Natural killer cell (primary cell): ENCODE measurements at regions not wholly inside any gene's neighbourhood (a gene's known extent, or its start where the extent isn't known, plus 50 kb on each side); places are given as distances from the start of the nearest gene placed in this dataset.

ENCODE experiments used
- ATAC-seq, 3 donors: fragments of 150-1000 bp in 2 of 3; fragments of 200-7000 bp in 1 of 3; cut with Tn5 transposase; 1 replicate in 1 of 3; 2 replicates in 2 of 3; pipeline ENCODE4 v1.10.0; 2021; ENCODE audit warnings: mild to moderate bottlenecking in 2 of 3, moderate library complexity in 2 of 3
- DNase-seq, 2 donors: peaks; one replicate each; pipeline versions ENCODE4 v3.0.0 to v3.0.0-alpha.2; 2013 to 2021; ENCODE audit warnings: mixed read lengths in 1 of 2
- H3K27ac ChIP-seq: one replicate; pipeline ENCODE4 v1.5.1; 2013; ENCODE audit warnings: mild to moderate bottlenecking, low read length
- H3K27me3 ChIP-seq: one replicate; pipeline ENCODE4 v1.6.1; 2013; ENCODE audit warnings: low read length; ENCODE audit not compliant: control insufficient read depth, insufficient read depth
- H3K36me3 ChIP-seq: one replicate; pipeline ENCODE4 v1.6.1; 2013; ENCODE audit warnings: low read length; ENCODE audit not compliant: control insufficient read depth, insufficient read depth
- H3K4me1 ChIP-seq: one replicate; pipeline ENCODE4 v1.6.1; 2013; ENCODE audit warnings: low read length; ENCODE audit not compliant: control insufficient read depth, insufficient read depth
- H3K4me3 ChIP-seq: one replicate; pipeline ENCODE4 v1.5.1; 2013; ENCODE audit warnings: low read length
- H3K9me3 ChIP-seq: one replicate; pipeline ENCODE4 v1.6.1; 2013; ENCODE audit warnings: low read length; ENCODE audit not compliant: control insufficient read depth, insufficient read depth
- H3K27ac Mint-ChIP-seq, 2 donors: one replicate each; pipeline ENCODE4 v1.8.0; 2022; ENCODE audit warnings: mild to moderate bottlenecking in 2 of 2, mixed read lengths in 2 of 2, moderate library complexity in 1 of 2
- H3K27me3 Mint-ChIP-seq, 2 donors: one replicate each; pipeline ENCODE4 v1.8.0; 2022; ENCODE audit warnings: low read depth in 2 of 2, mixed read lengths in 2 of 2
- H3K36me3 Mint-ChIP-seq: one replicate; pipeline ENCODE4 v1.8.0; 2022; ENCODE audit warnings: mixed read lengths
- H3K4me1 Mint-ChIP-seq, 2 donors: one replicate each; pipeline ENCODE4 v1.8.0; 2022; ENCODE audit warnings: mixed read lengths in 2 of 2
- H3K4me3 Mint-ChIP-seq: one replicate; pipeline ENCODE4 v1.8.0; 2022; ENCODE audit warnings: mild to moderate bottlenecking, moderate library complexity, mixed read lengths
- H3K9me3 Mint-ChIP-seq, 2 donors: one replicate each; pipeline ENCODE4 v1.8.0; 2022; ENCODE audit warnings: mixed read lengths in 2 of 2
- CTCF ChIP-seq: fragments of 200-600 bp; IDR thresholded peaks from one replicate; pipeline ENCODE4 v1.8.0; 2022; ENCODE audit warnings: antibody characterized with exemption
- WGBS: methylation state at CpG from one replicate; pipeline ENCODE4 v1.1.7; 2013; ENCODE audit warnings: missing lambda C conversion rate; ENCODE audit not compliant: insufficient coverage; 5-methylcytosine and 5-hydroxymethylcytosine counted together
- intact Hi-C: fragments of 100-400 bp; cut with micrococcal nuclease; formaldehyde crosslinking; loops from one replicate; pipeline ENCODE4 v1.14.2; 2022

- no peaks in the 10 kb centered on the region for H3K27me3 ChIP-seq
- no CpG with 5 or more reads among the region's 2 CpGs for WGBS
- H3K9me3 ChIP-seq, result no peaks in the 10 kb centered on the region
- Mint-ChIP-seq H3K4me3 (no peak overlapping the region), H3K27ac (no peak overlapping the region), H3K4me1 (no peaks in the 10 kb centered on the region), H3K27me3 (no peaks in the 10 kb centered on the region), H3K9me3 (peaks cover 2 to 8% of the 10 kb centered on the region in 2 donors), H3K36me3 (no peaks in the 10 kb centered on the region)
- intact Hi-C loops, result no loop called here
- no peak overlapping the region for H3K27ac ChIP-seq
- no peak for TF ChIP-seq CTCF
- H3K4me3 ChIP-seq, result no peak overlapping the region
- DNase-seq (no peak), ATAC-seq (no peak)
- H3K4me1 ChIP-seq, result no peaks in the 10 kb centered on the region
- no peaks in the 10 kb centered on the region for H3K36me3 ChIP-seq
Measured at GRCh38 chr2:209046163-209046562, 377.7 kb upstream of the MAP2 start.

DNA sequence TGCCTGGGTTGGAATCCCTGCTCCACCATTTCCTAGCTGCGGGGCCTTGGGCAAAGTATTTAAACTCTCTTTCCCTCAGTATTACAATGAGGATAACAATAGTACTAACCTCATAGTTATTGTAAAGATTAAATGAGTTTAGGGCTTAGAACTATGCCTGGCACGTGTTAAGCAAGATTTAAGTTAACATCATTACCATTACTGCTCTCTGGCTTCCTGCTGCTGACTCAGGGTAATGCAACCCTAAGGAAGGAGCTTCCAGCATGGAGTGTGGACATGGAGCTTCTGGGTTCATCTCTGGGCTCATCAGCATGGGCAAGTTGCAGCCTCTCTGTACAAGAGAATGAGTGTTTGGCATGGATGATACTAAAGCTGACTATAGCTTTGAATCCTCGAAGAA, 374.2 kb upstream of the MAP2 start:
- peaks cover 6 to 16% of the 10 kb centered on the region in 2 donors for H3K9me3 Mint-ChIP-seq
- no peak overlapping the region for H3K4me3 Mint-ChIP-seq
- no peak overlapping the region for H3K27ac Mint-ChIP-seq
- Histone ChIP-seq H3K27me3 (no peaks in the 10 kb centered on the region), H3K36me3 (no peaks in the 10 kb centered on the region), H3K27ac (no peak overlapping the region), H3K9me3 (no peaks in the 10 kb centered on the region), H3K4me3 (no peak overlapping the region), H3K4me1 (no peaks in the 10 kb centered on the region)
- ATAC-seq (no peak), DNase-seq (no peak)
- intact Hi-C loops, result no loop called here
- WGBS, result 83% methylated on average over 1 of the region's 3 CpGs
- no peak for TF ChIP-seq CTCF
- no peaks in the 10 kb centered on the region for H3K4me1 Mint-ChIP-seq
- no peaks in the 10 kb centered on the region for H3K27me3 Mint-ChIP-seq
- no peaks in the 10 kb centered on the region for H3K36me3 Mint-ChIP-seq

DNA sequence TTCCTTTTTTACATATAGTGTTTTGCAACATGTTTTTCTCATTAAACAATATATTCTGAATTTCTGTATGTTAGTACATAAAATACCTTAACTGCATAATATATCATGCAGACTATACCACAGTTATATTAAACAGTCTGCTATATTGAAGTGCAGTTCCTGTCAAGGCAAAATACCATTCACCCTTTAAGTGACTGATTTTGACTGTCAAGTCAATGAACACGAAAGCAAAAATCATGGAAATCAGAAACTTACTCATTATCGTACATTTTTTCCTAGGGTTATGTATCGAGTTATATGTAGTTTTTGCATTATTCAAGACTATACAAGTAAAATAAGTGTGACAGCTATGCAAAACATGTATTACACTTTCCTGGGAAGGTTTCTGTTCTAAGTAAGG, 361.6 kb upstream of the MAP2 start:
- TF ChIP-seq CTCF, result no peak
- 100% methylated on average over 1 of the region's 3 CpGs for WGBS
- Histone ChIP-seq H3K9me3 (no peaks in the 10 kb centered on the region), H3K27me3 (no peaks in the 10 kb centered on the region), H3K4me3 (no peak overlapping the region), H3K4me1 (no peaks in the 10 kb centered on the region), H3K36me3 (no peaks in the 10 kb centered on the region), H3K27ac (no peak overlapping the region)
- H3K36me3 Mint-ChIP-seq, result no peaks in the 10 kb centered on the region
- no peaks in the 10 kb centered on the region for H3K4me1 Mint-ChIP-seq
- H3K4me3 Mint-ChIP-seq, result no peak overlapping the region
- no peak for ATAC-seq
- no peak for DNase-seq
- H3K27me3 Mint-ChIP-seq, result no peaks in the 10 kb centered on the region
- intact Hi-C loops, result no loop called here
- H3K27ac Mint-ChIP-seq, result no peak overlapping the region
- peaks cover 7 to 10% of the 10 kb centered on the region in 2 donors for H3K9me3 Mint-ChIP-seq

DNA sequence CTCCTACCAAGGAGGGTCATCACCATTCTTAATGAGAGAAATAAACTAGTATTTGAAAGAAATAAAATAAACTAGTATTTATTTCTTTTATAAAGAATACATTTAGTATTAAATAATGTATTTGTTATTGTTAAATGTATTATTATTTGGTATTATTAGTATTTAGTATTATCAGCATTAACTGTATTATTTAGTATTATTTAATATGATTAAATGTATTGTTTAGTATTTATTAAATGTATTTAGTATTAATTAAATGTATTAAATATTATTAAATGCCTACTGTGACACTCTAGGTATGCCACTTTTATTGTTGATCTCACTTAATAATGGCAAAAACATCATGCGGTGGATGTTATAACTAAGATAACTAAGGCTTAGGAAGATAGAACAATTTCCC, 353.6 kb upstream of the MAP2 start:
- Histone ChIP-seq H3K36me3 (no peaks in the 10 kb centered on the region), H3K27ac (no peak overlapping the region), H3K4me1 (no peaks in the 10 kb centered on the region), H3K27me3 (no peaks in the 10 kb centered on the region), H3K9me3 (no peaks in the 10 kb centered on the region), H3K4me3 (no peak overlapping the region)
- Mint-ChIP-seq H3K4me1 (no peaks in the 10 kb centered on the region), H3K36me3 (no peaks in the 10 kb centered on the region), H3K9me3 (peaks cover 9 to 19% of the 10 kb centered on the region in 2 donors), H3K27ac (no peak overlapping the region), H3K4me3 (no peak overlapping the region), H3K27me3 (no peaks in the 10 kb centered on the region)
- ATAC-seq (no peak), DNase-seq (no peak)
- intact Hi-C loops, result no loop called here
- no CpG with 5 or more reads among the region's 1 CpG for WGBS
- TF ChIP-seq CTCF, result no peak
